GM21619 (cell line): ENCODE measurements at regions not wholly inside any gene's neighbourhood (a gene's known extent, or its start where the extent isn't known, plus 50 kb on each side); places are given as distances from the start of the nearest gene placed in this dataset.
"Not testable (repeated sequence)": the region's sequence is repeated elsewhere in the genome, so short reads cannot be mapped to it uniquely, and the experiment has no call there.

ENCODE experiments used
- ATAC-seq: cut with Tn5 transposase; IDR thresholded peaks from one replicate; pipeline ENCODE4 v1.9.1; 2021; ENCODE audit not compliant: unreplicated experiment

DNA sequence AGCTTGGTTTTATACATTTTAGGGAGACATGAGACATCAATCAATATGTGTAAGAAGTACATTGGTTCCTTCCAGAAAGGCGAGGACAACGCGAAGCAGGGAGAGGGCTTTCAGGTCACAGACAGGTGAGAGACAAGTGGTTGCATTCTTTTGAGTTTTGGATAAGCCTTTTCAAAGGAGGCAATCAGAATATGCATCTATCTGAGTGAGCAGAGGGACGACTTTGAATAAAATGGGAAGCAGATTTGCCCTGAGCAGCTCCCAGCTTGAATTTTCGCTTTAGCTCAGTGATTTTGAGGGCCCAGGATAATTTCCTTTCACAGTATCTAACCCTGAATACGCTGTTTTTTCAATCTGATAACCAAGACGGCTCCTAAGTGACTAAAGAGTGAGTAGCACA lies 82.5 kb upstream of the MYO3A start:
- no peak for ATAC-seq

- no peak for ATAC-seq
These were observed 81.6 kb upstream of the MYO3A start for GRCh38 chr10:25852364-25852941.

- ATAC-seq: no peak
These were observed 76.0 kb upstream of the MYO3A start for GRCh38 chr10:25858076-25858475.

- no peak for ATAC-seq
These were observed 68.8 kb upstream of the MYO3A start for GRCh38 chr10:25865267-25865666.

DNA sequence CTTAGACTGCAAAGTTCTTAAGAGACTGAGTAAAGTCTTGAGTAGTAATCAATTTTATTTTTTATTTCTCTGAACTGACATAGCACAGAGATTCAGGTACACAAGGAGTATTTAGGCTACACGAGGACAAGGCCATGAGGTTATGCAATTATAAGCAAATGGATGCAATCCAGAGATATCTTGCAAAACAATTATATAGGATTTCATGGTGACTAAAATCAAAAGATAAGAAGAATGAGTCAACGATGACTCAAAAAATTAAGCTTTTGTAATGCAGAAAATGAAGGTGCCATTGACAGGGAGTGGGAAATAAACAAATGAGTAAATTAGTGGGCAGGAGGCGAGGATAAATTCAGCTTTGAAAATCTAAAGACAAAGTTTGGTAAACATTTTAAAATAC lies 66.7 kb upstream of the MYO3A start:
- ATAC-seq: no peak

DNA sequence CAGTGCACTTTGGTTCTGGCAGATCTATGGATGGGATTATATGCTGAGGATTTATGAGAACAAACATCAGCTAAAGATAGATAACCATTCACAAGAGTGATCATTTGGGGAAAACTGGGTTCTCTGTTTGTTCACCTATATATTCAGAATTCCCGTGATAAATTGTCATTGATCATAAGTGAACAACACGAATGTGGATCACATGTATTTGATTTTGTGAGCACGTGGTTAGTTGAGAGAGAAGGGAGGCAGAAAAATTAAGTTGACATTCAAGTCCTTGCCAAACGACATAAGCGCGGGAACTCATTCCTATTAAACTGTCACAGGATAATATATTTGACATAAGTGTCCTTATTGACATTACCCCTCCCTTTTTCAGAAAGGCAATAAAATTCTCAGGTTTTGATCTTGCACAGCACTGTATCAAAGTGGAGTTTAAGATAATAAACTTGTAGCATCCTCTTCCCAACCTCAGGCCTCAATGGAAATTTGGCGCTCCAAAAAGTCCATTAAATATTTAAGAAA lies 64.9 kb upstream of the MYO3A start:
- ATAC-seq: no peak

GRCh38 chr10:25869609-25870008 lies 64.4 kb upstream of the MYO3A start:
- no peak for ATAC-seq

- not testable (repeated sequence) for ATAC-seq
These were observed 59.6 kb upstream of the MYO3A start for GRCh38 chr10:25874402-25874801.

DNA sequence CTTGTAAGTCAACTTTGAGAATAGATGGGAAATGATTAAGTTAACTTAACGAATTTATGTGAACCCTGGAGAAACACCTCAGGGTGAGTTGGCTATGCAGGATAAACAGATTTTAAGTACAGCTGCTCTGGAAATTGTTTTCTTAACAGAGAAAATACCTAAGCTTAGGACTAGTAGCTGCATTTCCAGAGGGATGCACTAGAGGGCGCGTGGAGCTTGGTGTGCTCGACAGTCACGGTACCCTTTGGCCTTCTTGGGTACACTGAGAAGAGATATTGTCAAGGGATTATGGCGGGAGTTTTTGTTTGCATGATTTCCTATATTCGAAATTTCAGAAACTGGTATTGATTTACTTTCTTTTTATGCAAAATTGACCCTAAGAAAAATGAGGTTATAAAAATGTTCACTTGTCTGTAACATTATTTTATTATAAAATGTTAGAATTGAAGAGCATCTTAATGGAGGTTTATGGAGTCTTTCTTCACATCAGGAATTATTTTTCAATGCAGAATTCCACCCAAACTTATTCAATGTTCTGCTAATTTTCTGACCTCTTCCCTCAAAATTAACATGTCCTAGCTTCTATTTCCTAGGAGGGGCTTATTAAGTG lies 58.4 kb upstream of the MYO3A start:
- ATAC-seq: peak; percentile 94

GRCh38 chr10:25877296-25877695 lies 56.7 kb upstream of the MYO3A start:
- no peak for ATAC-seq
